GM18868 (cell line): ENCODE measurements at regions not wholly inside any gene's neighbourhood (a gene's known extent, or its start where the extent isn't known, plus 50 kb on each side); places are given as distances from the start of the nearest gene placed in this dataset.
A peak's percentile ranks its signal among the peaks of the same experiment; 100 is the strongest.
"Not testable (repeated sequence)": the region's sequence is repeated elsewhere in the genome, so short reads cannot be mapped to it uniquely, and the experiment has no call there.

Experiments
- ATAC-seq: cut with Tn5 transposase; IDR thresholded peaks from one replicate; pipeline ENCODE4 v1.9.1; 2021; ENCODE audit warnings: mild to moderate bottlenecking, moderate library complexity; ENCODE audit not compliant: unreplicated experiment

DNA sequence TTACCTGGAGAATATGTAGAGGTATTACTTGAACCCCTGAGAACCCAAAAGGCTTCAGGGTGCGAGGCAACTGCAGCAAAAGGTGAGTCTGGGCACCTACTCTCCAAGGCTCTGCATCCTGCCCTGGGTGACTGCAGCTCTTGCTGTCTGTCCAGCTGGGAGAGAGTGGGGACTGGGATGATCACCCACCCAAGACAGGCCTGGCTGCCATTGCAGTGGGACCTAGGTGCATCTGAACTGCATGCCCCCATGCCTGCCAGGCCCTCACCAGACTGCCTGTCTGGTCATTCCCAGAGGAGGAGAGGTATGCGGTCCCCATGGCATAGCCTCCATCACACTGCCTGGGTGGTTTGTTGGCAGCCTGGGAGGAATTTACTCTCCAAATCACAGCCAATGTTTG, 563.9 kb downstream of the TFAP2A start:
- no peak for ATAC-seq

DNA sequence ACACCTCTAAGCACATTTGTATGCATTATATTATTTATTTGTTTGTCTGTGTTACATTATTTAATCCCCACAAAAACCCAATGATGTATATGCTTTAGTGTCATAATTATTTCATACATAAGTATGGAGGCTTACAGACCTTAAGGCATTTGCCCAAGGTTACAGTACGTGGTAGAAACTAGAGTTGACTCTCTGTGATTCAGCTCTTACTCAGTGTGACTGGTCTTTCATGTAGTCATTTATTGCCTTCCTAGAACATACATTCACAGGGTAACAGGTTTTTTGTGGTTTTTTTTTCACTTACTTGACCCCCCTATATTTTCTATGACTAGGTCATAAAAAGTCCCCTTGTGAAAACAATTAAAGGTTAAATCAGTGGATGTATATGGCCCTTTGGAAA, 566.8 kb downstream of the TFAP2A start:
- no peak for ATAC-seq

DNA sequence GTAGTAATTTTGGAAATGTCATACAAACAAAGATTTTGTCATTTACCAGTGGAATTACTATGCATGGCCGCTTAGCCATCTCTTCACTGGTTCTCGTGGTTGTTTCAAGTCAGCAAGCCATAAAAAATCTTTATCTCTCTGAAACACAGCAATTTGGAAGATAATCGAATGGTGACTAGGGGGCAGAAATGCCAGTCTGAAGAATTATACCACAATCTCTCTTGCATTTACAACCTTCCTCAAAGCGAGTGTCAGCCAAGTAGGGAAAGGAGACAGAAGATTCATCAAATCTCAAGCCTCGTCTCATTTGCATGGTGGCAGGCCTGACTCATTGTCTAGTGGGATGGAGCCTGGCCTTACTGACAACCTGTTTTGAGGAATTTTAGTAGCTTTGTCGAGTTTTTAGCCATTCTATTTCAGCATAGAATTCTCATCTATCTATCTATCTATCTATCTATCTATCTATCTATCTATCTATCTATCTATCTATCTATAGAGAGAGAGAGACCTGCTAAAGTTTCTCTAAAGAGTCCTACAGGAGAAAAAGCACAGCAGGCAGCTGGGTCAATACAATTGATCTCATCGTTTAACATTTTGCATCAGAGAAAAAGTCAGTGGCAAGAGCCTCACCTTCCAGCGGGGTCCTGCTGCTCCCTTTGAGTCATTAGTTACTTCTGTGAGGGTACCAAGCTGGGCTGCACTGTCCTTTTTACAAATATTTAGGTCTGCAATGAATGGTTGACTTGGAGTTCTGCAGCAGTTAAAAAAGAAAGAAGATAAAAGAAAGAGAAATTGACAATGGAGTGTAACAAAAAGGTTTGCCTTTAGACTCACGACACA, 572.8 kb downstream of the TFAP2A start:
- ATAC-seq, result no peak

DNA sequence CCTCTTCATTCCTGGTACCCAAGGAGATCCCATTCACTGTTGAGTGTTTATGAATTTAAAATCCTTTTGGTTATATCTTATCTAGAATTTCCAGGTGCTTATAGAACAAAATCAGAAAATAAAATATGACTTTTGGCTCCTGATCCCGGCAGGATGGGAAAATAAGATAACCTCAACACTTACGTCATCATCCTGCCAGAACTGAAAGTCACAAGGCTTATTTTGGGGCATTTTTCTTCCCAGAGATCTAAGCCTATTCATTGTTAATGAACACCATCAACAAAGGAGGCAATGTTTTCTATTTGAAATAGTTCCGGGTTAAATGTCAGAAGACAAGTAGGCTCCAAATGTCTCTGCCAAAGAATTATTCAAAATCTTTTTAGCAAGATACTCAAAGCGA, 580.6 kb downstream of the TFAP2A start:
- no peak for ATAC-seq

DNA sequence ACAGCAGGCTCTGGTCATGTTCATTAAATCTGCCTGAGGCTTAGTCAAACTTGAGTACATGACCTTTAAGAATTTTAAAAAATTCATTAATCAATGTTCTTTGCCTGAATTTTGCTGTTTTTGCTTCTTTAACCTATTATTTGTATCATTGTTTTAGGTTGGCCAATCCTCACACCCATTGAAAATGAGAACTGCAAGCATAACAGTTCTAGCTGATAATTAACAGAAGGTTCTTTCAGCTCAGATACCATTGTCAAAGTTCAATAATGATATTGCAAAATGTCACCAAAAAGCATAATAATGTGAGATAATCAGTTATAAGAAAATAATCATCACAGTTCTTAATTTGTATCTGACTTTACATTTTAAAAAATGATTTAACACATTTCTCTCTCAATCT, 583.1 kb downstream of the TFAP2A start:
- no peak for ATAC-seq

DNA sequence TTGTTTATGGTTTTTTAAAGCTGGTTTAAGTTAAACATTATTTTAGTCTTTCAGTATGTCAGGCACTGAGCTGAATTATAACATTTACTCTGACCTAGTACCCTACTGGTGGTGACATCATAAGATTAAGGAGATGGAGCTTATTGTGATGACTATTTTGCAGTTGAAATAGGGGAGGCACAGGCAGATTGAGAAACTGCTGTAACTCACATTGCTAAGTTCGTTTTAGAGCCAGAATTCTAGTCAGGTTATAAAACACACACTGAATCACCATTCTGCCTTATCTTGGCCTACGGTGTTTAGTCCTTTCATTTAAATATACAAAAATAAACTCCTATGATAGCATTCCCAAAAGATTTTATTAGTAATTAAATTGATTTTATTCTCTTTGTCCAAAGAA, 584.1 kb downstream of the TFAP2A start:
- ATAC-seq, result no peak

DNA sequence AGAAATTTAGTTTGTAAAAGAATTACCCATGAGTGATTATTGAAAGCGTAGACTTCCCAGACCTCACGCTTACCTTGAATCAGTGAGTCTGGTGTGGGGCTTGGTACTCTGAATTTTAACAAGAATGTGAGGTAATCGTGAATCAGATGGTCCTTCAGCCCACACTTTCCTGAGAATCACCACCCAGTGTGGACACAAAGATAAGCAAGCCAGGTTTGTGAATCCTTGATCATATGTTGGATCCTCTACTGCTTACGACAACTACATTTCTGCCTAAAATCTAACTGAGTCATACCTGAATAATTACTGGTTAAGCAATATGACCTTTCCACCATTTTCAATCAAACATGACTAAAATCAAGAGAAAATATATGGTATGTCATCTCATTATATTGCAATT, 589.3 kb downstream of the TFAP2A start:
- no peak for ATAC-seq

DNA sequence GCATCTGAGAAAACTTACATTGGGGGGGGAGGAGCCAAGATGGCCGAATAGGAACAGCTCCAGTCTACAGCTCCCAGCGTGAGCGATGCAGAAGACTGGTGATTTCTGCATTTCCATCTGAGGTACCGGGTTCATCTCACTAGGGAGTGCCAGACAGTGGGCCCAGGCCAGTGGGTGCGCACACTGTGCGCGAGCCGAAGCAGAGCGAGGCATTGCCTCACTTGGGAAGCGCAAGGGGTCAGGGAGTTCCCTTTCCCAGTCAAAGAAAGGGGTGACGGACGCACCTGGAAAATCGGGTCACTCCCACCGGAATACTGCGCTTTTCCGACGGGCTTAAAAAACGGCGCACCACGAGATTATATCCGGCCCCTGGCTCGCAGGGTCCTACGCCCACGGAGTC, 604.1 kb downstream of the TFAP2A start:
- ATAC-seq, result not testable (repeated sequence)

DNA sequence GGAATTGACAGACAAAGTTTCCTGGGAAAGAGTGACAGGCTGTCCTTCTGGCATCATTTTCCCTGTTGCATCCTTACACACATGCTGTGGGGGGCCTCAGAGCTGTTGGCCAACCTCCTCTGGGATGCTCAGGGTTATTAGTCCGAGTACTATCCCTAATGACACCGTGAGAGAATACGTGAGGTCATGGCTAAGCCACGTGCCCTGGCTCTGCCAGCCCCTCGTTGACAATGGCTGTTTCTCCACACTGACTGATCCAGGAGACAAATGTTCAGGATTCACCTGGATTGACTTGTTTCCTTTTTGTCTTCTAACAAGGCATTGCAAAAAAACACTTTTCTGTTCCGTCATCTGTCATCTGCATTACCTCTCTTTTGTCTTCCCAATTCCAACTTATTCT, 604.6 kb downstream of the TFAP2A start:
- no peak for ATAC-seq

DNA sequence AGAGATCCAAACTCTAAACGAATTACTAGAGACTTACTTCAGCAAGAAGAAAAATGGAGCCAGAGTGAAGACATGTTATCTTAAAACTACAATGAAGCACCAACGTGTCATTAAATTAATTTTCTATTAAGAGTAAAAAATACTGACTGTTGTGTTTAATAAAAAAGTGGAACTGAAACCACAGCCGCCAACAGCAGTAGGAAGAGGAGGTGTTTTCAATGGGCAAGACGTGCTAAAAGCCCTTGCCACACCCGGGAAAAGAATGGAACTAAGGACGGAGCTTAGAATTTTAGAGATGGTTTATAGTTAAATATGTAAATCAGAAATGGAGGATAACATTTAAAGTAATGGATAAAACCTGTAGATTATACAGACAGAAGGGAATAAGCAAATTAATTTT, 608.7 kb downstream of the TFAP2A start:
- no peak for ATAC-seq

DNA sequence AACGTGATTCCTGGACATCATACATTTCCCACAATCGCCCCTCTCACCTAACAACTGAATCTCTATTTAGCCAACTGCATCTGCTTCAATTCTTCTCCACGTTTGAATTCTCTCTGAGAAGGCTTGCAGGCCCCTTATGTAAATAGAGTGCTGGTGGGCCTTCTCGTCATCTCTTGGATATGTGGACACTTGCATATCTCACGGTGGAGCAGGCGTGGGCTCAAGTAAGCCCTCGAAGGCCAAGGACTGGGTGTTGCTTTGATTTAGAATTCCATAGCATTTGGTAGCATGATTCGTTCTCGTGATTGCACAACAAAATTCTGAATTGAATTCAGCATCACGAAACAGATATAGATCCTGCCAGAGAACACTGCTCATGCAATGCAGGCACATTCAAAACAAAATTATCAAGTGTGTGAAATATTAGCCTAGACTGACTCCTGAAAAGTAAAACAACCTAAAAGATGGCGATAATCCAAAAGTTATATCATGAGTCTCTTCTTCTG, 613.6 kb downstream of the TFAP2A start:
- ATAC-seq, result no peak

DNA sequence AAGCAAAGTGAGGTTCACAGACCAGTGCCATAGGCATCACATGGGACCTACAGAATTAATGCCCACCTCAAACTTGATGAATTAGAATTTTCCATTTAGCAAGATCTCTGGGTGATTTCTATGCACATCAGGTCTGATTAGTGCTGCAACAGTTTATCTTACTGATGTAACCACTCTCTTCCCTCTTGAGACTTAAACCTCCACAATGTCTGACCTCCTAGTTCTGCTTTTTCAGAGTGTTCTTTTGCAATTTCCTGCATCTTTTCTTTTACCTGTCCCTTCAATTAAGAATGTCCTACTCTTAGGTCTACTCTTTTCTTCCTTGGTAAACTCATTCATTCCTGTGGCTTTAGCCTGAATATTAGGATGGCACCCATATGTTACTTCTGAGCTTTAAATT, 615.3 kb downstream of the TFAP2A start:
- ATAC-seq, result no peak

DNA sequence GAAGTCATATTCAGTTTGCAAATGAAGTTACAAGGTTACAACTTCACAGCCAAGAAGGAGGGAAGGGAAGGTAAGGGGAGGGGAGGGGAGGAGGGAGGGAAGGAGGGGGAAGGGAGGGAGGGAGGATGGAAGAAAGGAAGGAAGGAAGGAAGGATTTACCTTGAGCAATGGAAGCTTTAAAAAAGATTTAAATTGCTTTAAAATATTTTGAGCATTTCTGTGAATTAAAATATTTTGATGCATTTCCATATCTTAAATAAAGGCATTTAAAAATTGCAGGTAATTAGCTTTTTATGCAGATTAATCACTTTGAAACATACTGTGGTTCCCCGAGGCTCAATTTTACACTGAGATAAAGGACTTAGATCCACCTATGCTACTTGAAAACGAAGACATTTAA, 618.0 kb downstream of the TFAP2A start:
- no peak for ATAC-seq

DNA sequence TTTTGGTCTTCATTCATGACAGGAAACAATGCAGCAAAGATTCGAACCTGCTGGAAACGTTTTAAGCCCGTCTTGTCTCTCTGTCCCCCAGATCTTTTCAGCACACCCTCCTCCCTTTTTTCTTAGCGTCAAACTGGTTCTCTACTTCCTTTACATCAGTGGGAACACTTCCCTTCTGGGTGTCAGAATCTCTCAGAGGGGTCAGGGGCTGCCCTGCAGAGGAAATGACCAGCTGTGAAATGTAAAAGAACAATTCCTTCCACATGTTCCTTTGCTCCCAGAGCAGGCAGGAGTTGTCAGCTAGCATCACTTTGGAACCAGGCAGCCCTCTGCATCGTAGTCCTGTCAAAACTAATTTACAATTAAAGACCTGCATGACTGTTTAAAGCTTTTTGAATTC, 619.0 kb downstream of the TFAP2A start:
- no peak for ATAC-seq

DNA sequence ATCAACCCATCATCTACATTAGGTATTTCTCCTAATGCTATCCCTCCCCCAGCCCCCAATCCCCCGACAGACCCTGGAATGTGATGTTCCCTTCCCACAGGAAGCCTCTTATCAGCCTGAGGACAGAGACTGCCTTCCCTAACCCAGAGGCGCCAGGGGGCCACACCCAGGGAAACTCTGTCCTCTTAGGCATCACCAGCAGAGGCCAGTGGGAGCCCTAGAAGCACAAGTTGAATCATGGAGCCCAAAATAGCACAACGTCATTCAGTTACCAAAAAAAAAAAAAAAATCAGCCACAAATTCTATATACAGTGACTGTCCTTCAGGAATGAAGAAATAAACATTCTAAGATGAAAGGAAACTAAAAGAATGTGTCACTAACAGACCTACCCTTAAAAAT, 625.7 kb downstream of the TFAP2A start:
- no peak for ATAC-seq

DNA sequence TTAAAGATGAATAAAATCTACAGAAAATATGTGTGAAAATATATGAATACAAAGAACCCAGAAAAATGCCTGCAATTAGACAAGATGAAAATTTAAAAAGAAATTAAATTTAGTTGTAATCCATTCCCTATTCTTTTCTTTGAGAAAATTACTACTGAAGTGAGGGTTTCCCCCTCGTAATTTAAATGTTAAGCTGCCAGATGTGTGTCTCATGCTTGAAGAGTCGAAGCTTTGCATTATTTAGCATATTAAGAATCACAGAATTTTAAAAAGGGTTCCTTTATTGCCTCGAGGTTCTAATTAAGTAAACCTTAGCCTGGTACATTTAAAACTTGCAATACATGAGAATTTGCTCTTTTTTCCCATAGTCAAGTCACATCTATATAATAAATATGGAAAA, 630.1 kb downstream of the TFAP2A start:
- ATAC-seq, result no peak

DNA sequence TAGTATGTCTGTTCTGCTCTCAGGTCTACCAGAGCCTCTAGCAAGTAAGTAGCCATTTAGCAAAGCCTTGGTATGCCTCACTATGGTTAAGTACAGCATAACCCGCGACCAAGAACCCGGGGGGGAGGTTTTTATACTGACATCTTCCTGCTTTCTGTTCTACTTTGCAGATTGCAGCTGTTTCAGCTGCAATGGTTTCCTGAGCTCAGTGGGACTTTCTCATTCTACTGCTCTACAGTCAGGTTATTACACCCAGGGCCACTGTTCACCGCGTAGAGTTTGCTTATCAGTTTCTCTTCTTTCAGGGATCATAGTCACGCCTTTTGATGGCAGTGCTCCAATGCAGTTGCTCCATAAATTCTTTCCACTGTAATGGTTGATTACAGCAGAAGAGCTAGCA, 631.3 kb downstream of the TFAP2A start:
- ATAC-seq, result peak; percentile 72

DNA sequence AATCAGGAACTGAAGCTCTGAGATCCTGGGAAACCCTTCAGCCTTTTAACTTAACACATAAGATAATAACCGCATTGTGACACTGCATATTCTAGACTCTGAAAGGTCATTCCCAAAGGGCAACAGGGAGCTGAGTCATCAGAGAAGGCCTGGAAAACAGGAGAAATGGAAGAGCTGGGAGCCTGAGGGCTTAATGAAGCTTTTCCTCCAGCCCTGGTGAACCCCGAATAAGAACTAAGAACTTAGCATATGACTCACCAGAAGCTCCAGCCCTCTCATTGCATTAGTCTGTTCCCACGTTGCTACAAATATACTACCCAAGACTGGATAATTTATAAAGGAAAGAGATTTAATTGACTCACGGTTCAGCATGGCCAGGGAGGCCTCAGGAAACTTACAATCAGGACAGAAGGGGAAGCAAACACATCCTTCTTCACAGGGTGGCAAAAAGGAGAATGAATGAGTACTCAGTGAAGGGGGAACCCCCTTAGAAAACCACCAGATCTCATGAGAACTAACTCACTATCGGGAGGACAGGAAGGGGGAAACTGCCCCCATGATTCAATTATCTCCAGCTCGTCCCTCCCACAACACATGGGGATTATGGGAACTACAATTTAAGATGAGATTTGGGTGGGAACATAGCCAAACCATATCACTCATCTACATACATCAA, 648.5 kb downstream of the TFAP2A start:
- ATAC-seq, result peak; percentile 85

DNA sequence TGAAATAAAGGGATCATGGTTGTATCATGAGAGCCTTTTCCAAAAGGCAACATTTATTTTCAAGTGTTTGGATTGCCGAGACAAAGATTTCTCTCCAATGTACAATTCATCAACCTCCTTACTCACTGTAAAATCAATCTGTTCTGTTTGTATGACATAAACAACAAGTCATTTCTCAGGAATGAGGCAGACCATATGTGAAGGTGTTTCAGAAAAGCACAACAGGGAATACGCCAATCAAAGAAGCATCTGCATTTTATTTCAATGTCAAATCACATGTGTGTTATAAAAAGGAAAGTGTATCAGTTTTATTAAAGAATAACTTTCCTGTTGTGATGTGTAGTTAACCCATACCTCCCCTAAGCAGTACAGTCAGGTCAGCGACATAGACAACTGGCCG, 653.7 kb downstream of the TFAP2A start:
- ATAC-seq, result no peak

DNA sequence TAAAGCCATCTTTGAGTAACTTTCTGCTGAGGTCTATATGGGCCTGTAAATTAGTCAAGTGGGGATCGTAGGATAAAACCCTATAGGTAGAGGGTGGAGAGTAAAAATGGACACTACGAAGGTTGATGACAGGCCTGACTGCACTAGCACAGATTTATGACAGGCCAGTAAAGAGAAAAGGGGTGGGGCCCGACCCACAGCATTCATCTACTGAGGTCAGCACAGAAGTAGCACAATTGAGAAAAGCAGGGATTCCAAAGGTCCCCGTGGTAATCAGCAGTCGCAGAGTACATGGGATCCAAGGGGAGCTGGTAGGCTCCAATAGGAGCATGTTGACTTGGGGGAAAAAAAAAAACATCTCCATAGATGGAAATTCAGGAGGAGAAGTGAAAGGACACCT, 660.4 kb downstream of the TFAP2A start:
- ATAC-seq, result no peak

DNA sequence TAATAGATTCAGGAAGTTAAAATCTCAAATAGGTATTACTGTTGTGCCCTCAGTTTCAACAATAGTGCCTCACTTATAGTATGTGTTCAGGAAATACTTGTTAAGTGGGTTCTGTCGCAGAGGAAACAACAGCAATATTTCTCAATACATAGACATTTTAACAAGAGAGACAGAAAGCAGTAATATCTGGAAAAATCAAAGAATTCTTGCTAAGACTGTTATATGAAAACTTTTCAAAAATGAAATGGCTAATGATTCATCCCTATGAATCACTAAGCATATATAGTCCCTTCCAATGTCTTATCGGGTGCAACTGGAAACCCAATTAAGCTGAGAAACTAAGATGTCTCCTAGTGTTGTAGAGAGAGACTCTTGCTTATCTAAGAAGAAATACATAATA, 668.9 kb downstream of the TFAP2A start:
- no peak for ATAC-seq

DNA sequence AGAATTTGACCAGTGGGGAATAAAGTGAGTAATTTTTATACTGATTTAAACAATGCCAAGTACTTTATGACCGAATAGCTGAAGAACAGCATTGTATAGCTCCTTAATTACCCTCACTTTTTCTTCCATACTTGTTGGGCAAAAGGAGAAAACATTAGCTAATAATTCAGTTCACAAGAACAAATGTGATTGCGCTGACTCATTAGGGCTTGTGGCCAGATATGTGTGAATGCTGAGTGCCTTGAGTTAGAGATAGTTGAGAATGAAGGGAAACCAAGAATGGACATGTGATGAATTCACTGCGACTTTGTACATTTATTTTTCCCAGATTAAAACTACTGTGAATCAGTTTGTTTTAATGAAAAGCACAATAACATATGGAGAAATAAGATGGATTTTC, 669.4 kb downstream of the TFAP2A start:
- no peak for ATAC-seq
